ENCODE measurements at regions not wholly inside any gene's neighbourhood (a gene's known extent, or its start where the extent isn't known, plus 50 kb on each side); places are given as distances from the start of the nearest gene placed in this dataset.

DNA sequence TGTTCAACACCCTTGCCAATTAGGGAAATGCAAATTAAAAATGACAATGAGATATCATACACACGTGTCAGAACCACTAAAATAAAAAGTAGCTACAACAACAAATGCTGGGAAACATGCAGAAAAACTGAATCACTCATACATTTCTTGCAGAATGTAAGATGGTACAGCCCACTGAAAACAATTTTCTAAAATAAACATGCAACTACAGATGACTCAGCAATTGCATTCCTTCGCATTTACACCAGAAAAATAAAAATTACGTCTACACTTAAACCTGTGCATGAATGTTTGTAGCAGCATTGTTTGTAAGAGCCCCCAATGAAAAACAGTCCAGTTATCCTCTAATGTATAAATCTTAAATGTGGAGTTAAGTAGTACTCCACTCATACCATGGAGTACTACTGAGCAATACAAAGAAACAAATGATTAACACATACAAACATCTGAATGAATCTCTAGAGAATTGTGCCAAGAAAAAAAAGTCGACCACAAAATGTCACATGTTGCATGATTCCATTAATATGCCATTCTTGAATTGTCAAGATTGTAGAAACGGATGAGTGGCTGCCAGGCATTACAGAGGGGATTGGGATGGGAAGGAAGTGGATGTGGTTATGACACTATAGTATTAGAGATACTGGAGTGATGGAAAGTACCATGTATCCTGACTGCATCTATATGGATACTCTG lies 134.6 kb upstream of the NPSR1 start:
- TF ChIP-seq, protein P1, sequence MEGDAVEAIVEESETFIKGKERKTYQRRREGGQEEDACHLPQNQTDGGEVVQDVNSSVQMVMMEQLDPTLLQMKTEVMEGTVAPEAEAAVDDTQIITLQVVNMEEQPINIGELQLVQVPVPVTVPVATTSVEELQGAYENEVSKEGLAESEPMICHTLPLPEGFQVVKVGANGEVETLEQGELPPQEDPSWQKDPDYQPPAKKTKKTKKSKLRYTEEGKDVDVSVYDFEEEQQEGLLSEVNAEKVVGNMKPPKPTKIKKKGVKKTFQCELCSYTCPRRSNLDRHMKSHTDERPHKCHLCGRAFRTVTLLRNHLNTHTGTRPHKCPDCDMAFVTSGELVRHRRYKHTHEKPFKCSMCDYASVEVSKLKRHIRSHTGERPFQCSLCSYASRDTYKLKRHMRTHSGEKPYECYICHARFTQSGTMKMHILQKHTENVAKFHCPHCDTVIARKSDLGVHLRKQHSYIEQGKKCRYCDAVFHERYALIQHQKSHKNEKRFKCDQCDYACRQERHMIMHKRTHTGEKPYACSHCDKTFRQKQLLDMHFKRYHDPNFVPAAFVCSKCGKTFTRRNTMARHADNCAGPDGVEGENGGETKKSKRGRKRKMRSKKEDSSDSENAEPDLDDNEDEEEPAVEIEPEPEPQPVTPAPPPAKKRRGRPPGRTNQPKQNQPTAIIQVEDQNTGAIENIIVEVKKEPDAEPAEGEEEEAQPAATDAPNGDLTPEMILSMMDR (IDR thresholded peaks at IDR 0.05): no peak
- no peak for TF ChIP-seq POLR2A (IDR thresholded peaks at IDR 0.05)

All from transverse colon (tissue), 3 donors.